Psoas muscle (tissue), 7 donors: ENCODE measurements at regions not wholly inside any gene's neighbourhood (a gene's known extent, or its start where the extent isn't known, plus 50 kb on each side); places are given as distances from the start of the nearest gene placed in this dataset.

Experiments
- ATAC-seq, 4 donors: fragments of 200-7000 bp; cut with Tn5 transposase; one replicate each; pipeline ENCODE4 v1.9.1; 2020; ENCODE audit warnings: moderate library complexity in 3 of 4, mild to moderate bottlenecking in 2 of 4
- DNase-seq, 2 donors: peaks; one replicate each; pipeline ENCODE4 v3.0.0-alpha.2; 2020
- H3K27ac ChIP-seq: fragments of 200-600 bp; one replicate; pipeline ENCODE4 v1.8.0; 2022
- H3K27me3 ChIP-seq, 3 donors: fragments of 200-600 bp in 1 of 3; one replicate each; pipeline versions ENCODE4 v1.6.1 to v1.8.0; 2013 to 2022; ENCODE audit warnings: low read length in 2 of 3, mild to moderate bottlenecking in 2 of 3, moderate library complexity in 1 of 3; ENCODE audit not compliant: insufficient read depth in 3 of 3
- H3K36me3 ChIP-seq, 2 donors: fragments of 200-600 bp in 1 of 2; one replicate each; pipeline versions ENCODE4 v1.6.1 to v1.8.0; 2013 to 2022; ENCODE audit warnings: low read depth in 1 of 2, mild to moderate bottlenecking in 1 of 2, moderate library complexity in 1 of 2; ENCODE audit not compliant: insufficient read depth in 1 of 2
- H3K4me1 ChIP-seq: fragments of 200-600 bp; one replicate; pipeline ENCODE4 v1.8.0; 2022
- H3K4me3 ChIP-seq: fragments of 200-600 bp; one replicate; pipeline ENCODE4 v1.8.0; 2022; ENCODE audit warnings: mild to moderate bottlenecking
- H3K9me3 ChIP-seq: fragments of 200-600 bp; one replicate; pipeline ENCODE4 v1.8.0; 2022
- WGBS, 3 donors: extraction: QIAGEN DNeasy Blood & Tissue Kit; methylation state at CpG; one replicate each; pipeline versions ENCODE4 v1.1.6 to v1.1.7; 2013; 5-methylcytosine and 5-hydroxymethylcytosine counted together
- intact Hi-C, 2 donors: fragments of 100-400 bp; cut with DNase I; formaldehyde crosslinking; loops; one replicate each; pipeline versions ENCODE4 v1.11.0 to v1.14.2; 2022
- TF ChIP-seq, protein P1 (sequence below): fragments of 200-600 bp; IDR thresholded peaks from one replicate; pipeline ENCODE4 v1.8.0; 2022; ENCODE audit warnings: antibody characterized with exemption
- donor health status: healthy with polysubstance abuse.
- donor health status: DM: no; HTN: no; CAD: no; lungs with moderate emphysema.
- donor health status: Bipolar disorder and iron deficiency.
- donor health status: healthy.
- donor health status: DM: yes; HTN: yes; CAD: no.
- donor health status: DM: no; HTN: no; CAD: no.
- donor health status: DM: yes; HTN: yes; CAD: no.

DNA sequence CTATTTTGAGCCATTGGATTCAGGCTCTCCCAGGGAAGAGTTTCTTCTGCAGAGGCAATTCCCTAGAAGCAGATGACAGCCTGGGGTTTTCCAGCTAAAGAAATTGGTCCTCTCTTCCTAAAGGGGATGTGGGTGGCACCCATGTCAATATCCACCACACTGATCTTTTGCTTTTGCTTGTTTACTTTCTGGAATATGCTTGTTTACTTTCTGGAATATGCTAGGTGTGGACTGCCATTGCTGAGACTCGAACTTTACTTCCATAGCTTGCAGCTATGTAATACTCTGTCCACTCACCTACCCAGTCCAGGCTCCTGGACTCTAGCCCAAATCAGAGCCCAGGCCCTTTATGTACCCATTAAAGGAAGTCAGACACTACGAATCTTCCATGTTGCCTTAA is 92.1 kb upstream of the SMYD2 start:
- DNase-seq (no peak), ATAC-seq (no peak)
- Histone ChIP-seq H3K27me3 (peaks cover 0 to 63% (median 13%) of the 10 kb centered on the region in 3 donors), H3K27ac (no peak overlapping the region), H3K9me3 (no peaks in the 10 kb centered on the region), H3K4me3 (no peak overlapping the region), H3K36me3 (no peaks in the 10 kb centered on the region), H3K4me1 (peaks cover 8% of the 10 kb centered on the region)
- TF ChIP-seq, protein P1, sequence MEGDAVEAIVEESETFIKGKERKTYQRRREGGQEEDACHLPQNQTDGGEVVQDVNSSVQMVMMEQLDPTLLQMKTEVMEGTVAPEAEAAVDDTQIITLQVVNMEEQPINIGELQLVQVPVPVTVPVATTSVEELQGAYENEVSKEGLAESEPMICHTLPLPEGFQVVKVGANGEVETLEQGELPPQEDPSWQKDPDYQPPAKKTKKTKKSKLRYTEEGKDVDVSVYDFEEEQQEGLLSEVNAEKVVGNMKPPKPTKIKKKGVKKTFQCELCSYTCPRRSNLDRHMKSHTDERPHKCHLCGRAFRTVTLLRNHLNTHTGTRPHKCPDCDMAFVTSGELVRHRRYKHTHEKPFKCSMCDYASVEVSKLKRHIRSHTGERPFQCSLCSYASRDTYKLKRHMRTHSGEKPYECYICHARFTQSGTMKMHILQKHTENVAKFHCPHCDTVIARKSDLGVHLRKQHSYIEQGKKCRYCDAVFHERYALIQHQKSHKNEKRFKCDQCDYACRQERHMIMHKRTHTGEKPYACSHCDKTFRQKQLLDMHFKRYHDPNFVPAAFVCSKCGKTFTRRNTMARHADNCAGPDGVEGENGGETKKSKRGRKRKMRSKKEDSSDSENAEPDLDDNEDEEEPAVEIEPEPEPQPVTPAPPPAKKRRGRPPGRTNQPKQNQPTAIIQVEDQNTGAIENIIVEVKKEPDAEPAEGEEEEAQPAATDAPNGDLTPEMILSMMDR, result no peak
- 78 to 91% (median 88%) methylated on average over 2 of the region's 2 CpGs for WGBS, 3 donors
- intact Hi-C loops, result no loop called here

DNA sequence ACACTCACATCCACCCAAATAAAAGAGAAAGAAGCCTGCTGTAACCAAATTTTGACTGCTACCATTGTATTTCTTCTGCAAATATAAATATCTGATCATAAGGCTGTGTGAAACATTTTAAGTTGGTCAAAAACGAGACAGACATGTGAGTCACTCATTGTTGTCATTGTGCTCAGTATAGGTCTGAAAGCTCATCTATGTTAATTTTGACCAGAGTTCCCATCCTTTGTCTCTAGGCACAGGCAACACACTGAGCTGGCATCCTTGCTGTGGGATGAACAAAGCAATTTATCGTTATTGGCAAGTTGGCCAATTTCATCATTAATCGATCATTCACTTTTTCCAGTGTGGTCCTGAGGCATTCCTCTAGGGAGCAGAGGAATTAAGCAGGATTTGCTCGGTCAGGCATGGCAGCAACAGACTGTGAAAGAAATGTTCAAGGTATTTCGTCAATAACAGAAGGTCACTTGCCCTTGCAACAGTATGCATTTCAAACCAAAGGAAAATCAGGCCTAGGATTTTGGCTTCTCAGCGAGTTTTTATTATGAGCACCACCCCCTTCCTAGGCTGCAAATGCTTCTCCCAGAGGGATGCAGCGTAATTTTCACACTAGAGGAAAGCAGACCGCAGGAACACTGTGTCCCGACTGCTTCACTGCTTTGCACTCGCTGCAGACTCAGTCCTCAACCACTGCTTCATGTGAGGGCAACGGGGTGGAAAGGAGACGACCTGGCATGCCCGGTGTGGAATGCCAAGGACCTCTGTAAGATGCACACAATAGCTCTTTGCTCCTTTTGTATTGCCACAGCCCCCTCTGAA is 87.9 kb upstream of the SMYD2 start:
- H3K4me1 ChIP-seq, result no peaks in the 10 kb centered on the region
- intact Hi-C loops, result no loop called here
- H3K9me3 ChIP-seq, result no peaks in the 10 kb centered on the region
- H3K36me3 ChIP-seq, result no peaks in the 10 kb centered on the region
- H3K27me3 ChIP-seq, result peaks cover 0 to 21% (median 2%) of the 10 kb centered on the region in 3 donors
- TF ChIP-seq, protein P1, result no peak
- H3K27ac ChIP-seq, result no peak overlapping the region
- DNase-seq, result no peak
- no peak overlapping the region for H3K4me3 ChIP-seq
- ATAC-seq, result peak in 2 of 4 donors; percentile 30 to 38
- WGBS, 3 donors, result 43 to 50% (median 48%) methylated on average over 13 of the region's 13 CpGs

DNA sequence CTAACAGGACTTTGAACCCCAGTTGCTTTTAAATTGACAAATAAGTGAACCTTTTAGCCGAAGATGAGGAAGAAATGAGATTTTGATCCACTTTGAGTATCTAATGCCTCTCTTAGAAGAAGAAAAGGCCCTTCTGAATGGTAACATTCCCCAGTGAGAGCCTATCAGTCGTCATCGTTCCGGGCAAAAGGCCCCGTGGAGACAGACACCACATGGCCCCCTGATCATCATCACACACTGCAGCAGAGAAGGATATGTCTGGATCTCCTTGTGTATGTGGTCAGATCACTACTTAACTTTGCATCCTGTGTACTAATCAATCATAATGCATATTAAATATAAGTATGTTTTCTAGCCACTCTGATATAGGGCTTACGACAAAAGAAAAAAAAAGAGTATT is 87.3 kb upstream of the SMYD2 start:
- WGBS, 3 donors, result 73 to 81% (median 79%) methylated on average over 6 of the region's 6 CpGs
- no peak for DNase-seq
- intact Hi-C loops, result no loop called here
- Histone ChIP-seq H3K4me1 (no peaks in the 10 kb centered on the region), H3K36me3 (no peaks in the 10 kb centered on the region), H3K9me3 (no peaks in the 10 kb centered on the region), H3K27me3 (peaks cover 0 to 16% (median 0%) of the 10 kb centered on the region in 3 donors), H3K4me3 (no peak overlapping the region), H3K27ac (no peak overlapping the region)
- TF ChIP-seq, protein P1, result no peak
- no peak for ATAC-seq

DNA sequence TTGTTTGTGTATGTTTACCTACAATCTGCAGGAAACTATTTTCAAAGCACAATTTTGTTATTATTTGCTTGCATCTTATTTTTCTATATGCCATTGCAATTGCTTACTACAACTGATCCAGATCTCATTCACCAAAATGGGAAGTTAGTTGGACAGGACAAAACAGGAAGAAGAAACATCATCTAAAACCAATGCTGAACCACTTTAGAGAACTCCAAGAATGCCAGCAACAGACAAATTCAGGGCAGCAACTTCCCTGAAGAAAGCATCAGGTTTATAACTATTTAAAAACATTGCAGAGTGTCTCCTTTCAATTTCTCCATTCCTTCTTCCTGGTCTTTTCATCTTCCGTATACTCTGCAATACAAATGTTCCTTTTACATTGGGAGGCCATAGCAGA is 82.4 kb upstream of the SMYD2 start:
- Histone ChIP-seq H3K36me3 (no peaks in the 10 kb centered on the region), H3K27ac (no peak overlapping the region), H3K4me3 (no peak overlapping the region), H3K27me3 (no peaks in the 10 kb centered on the region), H3K4me1 (no peaks in the 10 kb centered on the region), H3K9me3 (no peaks in the 10 kb centered on the region)
- intact Hi-C loops, result no loop called here
- DNase-seq (no peak), ATAC-seq (no peak)
- 93 to 100% (median 94%) methylated on average over 1 of the region's 1 CpG for WGBS, 3 donors
- TF ChIP-seq, protein P1, result no peak

DNA sequence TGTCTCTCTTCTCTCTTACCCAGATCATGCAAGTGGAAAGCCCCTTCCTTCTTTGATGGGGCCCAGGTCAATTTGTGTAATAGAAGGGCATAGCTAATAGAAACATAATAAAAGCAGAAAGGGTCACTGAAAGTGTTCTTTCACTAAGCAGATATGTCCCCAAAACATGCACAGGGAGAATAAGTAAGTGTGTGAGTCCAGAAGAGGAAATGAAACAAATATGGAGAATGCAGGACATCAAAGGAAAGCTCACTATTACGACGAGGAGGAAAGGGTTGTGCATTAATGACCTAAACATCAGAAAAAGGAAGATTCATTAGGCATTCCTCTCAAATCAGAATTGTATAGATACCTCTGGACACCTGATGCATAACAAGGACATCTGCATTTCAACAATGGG is 81.4 kb upstream of the SMYD2 start:
- no peak for ATAC-seq
- Histone ChIP-seq H3K27me3 (no peaks in the 10 kb centered on the region), H3K4me3 (no peak overlapping the region), H3K36me3 (no peaks in the 10 kb centered on the region), H3K9me3 (no peaks in the 10 kb centered on the region), H3K4me1 (no peaks in the 10 kb centered on the region), H3K27ac (no peak overlapping the region)
- no peak for DNase-seq
- TF ChIP-seq, protein P1, result no peak
- 61 to 70% (median 68%) methylated on average over 2 of the region's 2 CpGs for WGBS, 3 donors
- intact Hi-C loops, result no loop called here
